ENCODE measurements at regions not wholly inside any gene's neighbourhood (a gene's known extent, or its start where the extent isn't known, plus 50 kb on each side); places are given as distances from the start of the nearest gene placed in this dataset.

DNA sequence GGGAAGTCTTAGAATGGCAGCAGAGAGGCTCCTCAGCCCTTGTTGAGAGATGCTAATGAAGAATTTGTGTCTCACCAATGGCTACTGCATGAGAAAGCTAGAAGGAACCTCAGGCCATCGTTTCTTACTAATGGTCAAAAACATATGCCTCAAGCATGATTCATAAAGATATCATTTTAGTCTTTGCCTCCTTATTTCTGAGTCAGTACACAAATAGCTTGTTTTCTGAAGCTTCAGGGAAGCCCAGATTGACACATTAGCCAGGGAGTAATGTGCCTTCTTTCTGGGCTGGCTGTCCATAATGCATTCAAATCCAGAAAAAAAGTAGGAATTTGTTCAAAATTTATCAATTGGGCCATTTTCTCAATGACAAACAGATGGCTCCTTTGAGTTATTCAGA is 169.4 kb upstream of the ZBED5 start:
- H3K4me1 Mint-ChIP-seq, result 0 out of 2 replicates have a peak, but pooled peaks cover 2% of the 10 kb centered on the region
- TF ChIP-seq, protein P1, sequence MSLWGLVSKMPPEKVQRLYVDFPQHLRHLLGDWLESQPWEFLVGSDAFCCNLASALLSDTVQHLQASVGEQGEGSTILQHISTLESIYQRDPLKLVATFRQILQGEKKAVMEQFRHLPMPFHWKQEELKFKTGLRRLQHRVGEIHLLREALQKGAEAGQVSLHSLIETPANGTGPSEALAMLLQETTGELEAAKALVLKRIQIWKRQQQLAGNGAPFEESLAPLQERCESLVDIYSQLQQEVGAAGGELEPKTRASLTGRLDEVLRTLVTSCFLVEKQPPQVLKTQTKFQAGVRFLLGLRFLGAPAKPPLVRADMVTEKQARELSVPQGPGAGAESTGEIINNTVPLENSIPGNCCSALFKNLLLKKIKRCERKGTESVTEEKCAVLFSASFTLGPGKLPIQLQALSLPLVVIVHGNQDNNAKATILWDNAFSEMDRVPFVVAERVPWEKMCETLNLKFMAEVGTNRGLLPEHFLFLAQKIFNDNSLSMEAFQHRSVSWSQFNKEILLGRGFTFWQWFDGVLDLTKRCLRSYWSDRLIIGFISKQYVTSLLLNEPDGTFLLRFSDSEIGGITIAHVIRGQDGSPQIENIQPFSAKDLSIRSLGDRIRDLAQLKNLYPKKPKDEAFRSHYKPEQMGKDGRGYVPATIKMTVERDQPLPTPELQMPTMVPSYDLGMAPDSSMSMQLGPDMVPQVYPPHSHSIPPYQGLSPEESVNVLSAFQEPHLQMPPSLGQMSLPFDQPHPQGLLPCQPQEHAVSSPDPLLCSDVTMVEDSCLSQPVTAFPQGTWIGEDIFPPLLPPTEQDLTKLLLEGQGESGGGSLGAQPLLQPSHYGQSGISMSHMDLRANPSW (CRISPR knock-in tag; conservative IDR thresholded peaks at IDR 0.05; ENCODE audit: low read depth), result no peak
- TF ChIP-seq TEAD1 (CRISPR knock-in tag; IDR thresholded peaks at IDR 0.05) (no peak), MYBL2 (CRISPR knock-in tag; IDR thresholded peaks at IDR 0.05) (no peak)
- no peak overlapping the region for H3K4me3 Mint-ChIP-seq
- H3K9me3 Mint-ChIP-seq, result peaks cover 5% of the 10 kb centered on the region; the same call in 1 of the 2 replicates
- no peak overlapping the region for H3K27ac Mint-ChIP-seq
- ChIA-PET CTCF (interaction anchor here (1.0 to 2.9 kb wide), 35 partner anchors 9 to 760 kb away, joined by 3 to 98 read pairs (median 8); no protein-coding TSS in a partner anchor), POLR2A (interaction anchor here (1.1 kb wide), 1 partner anchor 169 kb away, joined by 3 read pairs; no protein-coding TSS in a partner anchor)
- no peaks in the 10 kb centered on the region; the same call in 1 of the 2 replicates for H3K27me3 Mint-ChIP-seq (ENCODE audit: low read depth)
- DNase-seq (ENCODE audit: low spot score) (no peak), ATAC-seq (no peak)
- H3K36me3 Mint-ChIP-seq, result no peaks in the 10 kb centered on the region

DNA sequence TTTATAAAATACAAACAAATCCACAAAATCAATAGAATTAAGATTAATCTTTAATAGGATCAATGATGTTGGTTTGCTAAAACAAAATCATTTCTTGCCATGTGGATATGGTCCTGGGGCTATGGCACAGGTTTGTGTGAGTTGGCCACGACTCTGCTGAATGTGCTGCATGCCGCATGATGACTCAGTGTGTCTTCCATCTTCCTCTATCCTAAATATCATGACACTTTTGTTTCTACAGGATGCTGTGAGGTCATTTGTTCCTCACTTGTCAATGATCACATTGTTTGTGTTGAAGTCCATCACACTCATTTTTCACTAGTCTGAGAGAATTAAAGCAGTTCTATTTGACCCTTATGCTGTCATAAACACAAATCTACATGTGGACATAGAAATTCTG is 167.2 kb upstream of the ZBED5 start:
- H3K4me1 Mint-ChIP-seq, result peaks cover 12% of the 10 kb centered on the region
- H3K27me3 Mint-ChIP-seq (ENCODE audit: low read depth), result no peaks in the 10 kb centered on the region; the same call in 1 of the 2 replicates
- H3K4me3 Mint-ChIP-seq, result no peak overlapping the region
- no peak for ATAC-seq
- H3K27ac Mint-ChIP-seq, result no peak overlapping the region
- POLR2A ChIA-PET, result no interaction called here
- CTCF ChIA-PET, result interaction anchor here (0.6 to 7.2 kb wide), 2 partner anchors 90 to 121 kb away, joined by 4 to 150 read pairs; no protein-coding TSS in a partner anchor
- H3K9me3 Mint-ChIP-seq, result peaks cover 5% of the 10 kb centered on the region; the same call in 1 of the 2 replicates
- no peak for DNase-seq (ENCODE audit: low spot score)
- TF ChIP-seq SP1 (CRISPR knock-in tag; conservative IDR thresholded peaks at IDR 0.05), result no peak
- TF ChIP-seq ZNF138 (CRISPR knock-in tag; conservative IDR thresholded peaks at IDR 0.05), result no peak
- no peak for TF ChIP-seq IRF2 (CRISPR knock-in tag; IDR thresholded peaks at IDR 0.05; ENCODE audit: borderline replicate concordance, low read depth)
- TF ChIP-seq NR1H2 (CRISPR knock-in tag; IDR thresholded peaks at IDR 0.05), result no peak
- no peak for TF ChIP-seq ETV6 (CRISPR knock-in tag; IDR thresholded peaks at IDR 0.05)
- no peak for TF ChIP-seq SMAD4 (CRISPR knock-in tag; IDR thresholded peaks at IDR 0.05)
- TF ChIP-seq ZNF396 (CRISPR knock-in tag; IDR thresholded peaks at IDR 0.05; ENCODE audit: borderline replicate concordance), result no peak
- no peaks in the 10 kb centered on the region for H3K36me3 Mint-ChIP-seq

DNA sequence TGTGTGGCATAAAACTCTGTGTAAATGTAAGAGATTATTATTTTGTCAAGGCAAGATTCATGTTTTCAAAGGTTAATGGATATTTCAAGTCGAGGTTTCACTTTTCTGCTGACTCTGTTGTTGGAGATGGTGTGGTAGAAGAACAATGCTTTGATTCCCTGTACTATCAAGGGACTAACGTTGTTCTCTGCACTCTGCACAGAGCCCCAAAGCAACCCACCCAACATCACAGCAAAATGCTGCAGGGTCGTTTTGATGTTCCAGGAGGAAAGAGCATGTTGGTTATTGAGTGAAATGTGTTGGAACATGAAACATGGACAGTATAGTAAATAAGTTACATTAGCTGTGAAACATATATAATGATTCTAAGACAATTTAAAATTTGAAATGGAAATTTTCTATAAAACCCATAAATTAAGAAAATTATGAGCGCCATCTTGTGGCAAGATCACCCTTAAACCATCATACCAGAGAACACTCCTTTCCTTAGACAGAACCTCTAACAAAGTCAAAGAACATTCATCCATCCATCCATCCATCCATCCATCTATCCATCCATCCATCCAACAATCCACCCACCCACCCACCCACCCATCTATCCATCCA is 164.4 kb upstream of the ZBED5 start:
- ChIA-PET CTCF (interaction anchor here (1.6 to 7.2 kb wide), 4 partner anchors 85 to 252 kb away, joined by 6 to 150 read pairs (median 16); no protein-coding TSS in a partner anchor), POLR2A (interaction anchor here (1.6 kb wide), 1 partner anchor 89 kb away, joined by 7 read pairs; no protein-coding TSS in a partner anchor)
- H3K9me3 Mint-ChIP-seq, result no peaks in the 10 kb centered on the region
- peak; percentile 47; the same call in 1 of the 2 replicates for ATAC-seq
- H3K27ac Mint-ChIP-seq, result no peak overlapping the region
- no peaks in the 10 kb centered on the region for H3K36me3 Mint-ChIP-seq
- H3K4me3 Mint-ChIP-seq, result no peak overlapping the region
- no peak for DNase-seq (ENCODE audit: low spot score)
- H3K4me1 Mint-ChIP-seq, result peaks cover 12% of the 10 kb centered on the region
- H3K27me3 Mint-ChIP-seq (ENCODE audit: low read depth), result no peaks in the 10 kb centered on the region
- TF ChIP-seq, protein P2, sequence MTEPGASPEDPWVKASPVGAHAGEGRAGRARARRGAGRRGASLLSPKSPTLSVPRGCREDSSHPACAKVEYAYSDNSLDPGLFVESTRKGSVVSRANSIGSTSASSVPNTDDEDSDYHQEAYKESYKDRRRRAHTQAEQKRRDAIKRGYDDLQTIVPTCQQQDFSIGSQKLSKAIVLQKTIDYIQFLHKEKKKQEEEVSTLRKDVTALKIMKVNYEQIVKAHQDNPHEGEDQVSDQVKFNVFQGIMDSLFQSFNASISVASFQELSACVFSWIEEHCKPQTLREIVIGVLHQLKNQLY (CRISPR knock-in tag; IDR thresholded peaks at IDR 0.05), result no peak
- TF ChIP-seq SMAD3 (CRISPR knock-in tag; IDR thresholded peaks at IDR 0.05; ENCODE audit: borderline replicate concordance) (no peak), ZNF121 (CRISPR knock-in tag; IDR thresholded peaks at IDR 0.05) (no peak), PRRX2 (CRISPR knock-in tag; IDR thresholded peaks at IDR 0.05) (no peak), NR3C1 (CRISPR knock-in tag; conservative IDR thresholded peaks at IDR 0.05; ENCODE audit: low read depth) (no peak), FOXP1 (CRISPR knock-in tag; IDR thresholded peaks at IDR 0.05; ENCODE audit: borderline replicate concordance) (no peak), RORB (CRISPR knock-in tag; IDR thresholded peaks at IDR 0.05) (no peak), KAT7 (CRISPR knock-in tag; IDR thresholded peaks at IDR 0.05; ENCODE audit: borderline replicate concordance) (no peak), ETV6 (CRISPR knock-in tag; IDR thresholded peaks at IDR 0.05) (no peak), ELF4 (CRISPR knock-in tag; IDR thresholded peaks at IDR 0.05; ENCODE audit: low read depth) (no peak), TEAD4 (CRISPR knock-in tag; IDR thresholded peaks at IDR 0.05) (no peak), JUN (CRISPR knock-in tag; IDR thresholded peaks at IDR 0.05) (no peak)
- TF ChIP-seq, protein P3, sequence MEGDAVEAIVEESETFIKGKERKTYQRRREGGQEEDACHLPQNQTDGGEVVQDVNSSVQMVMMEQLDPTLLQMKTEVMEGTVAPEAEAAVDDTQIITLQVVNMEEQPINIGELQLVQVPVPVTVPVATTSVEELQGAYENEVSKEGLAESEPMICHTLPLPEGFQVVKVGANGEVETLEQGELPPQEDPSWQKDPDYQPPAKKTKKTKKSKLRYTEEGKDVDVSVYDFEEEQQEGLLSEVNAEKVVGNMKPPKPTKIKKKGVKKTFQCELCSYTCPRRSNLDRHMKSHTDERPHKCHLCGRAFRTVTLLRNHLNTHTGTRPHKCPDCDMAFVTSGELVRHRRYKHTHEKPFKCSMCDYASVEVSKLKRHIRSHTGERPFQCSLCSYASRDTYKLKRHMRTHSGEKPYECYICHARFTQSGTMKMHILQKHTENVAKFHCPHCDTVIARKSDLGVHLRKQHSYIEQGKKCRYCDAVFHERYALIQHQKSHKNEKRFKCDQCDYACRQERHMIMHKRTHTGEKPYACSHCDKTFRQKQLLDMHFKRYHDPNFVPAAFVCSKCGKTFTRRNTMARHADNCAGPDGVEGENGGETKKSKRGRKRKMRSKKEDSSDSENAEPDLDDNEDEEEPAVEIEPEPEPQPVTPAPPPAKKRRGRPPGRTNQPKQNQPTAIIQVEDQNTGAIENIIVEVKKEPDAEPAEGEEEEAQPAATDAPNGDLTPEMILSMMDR (IDR thresholded peaks at IDR 0.05), result no peak
- TF ChIP-seq, protein P4, sequence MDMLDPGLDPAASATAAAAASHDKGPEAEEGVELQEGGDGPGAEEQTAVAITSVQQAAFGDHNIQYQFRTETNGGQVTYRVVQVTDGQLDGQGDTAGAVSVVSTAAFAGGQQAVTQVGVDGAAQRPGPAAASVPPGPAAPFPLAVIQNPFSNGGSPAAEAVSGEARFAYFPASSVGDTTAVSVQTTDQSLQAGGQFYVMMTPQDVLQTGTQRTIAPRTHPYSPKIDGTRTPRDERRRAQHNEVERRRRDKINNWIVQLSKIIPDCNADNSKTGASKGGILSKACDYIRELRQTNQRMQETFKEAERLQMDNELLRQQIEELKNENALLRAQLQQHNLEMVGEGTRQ (CRISPR knock-in tag; IDR thresholded peaks at IDR 0.05), result no peak
- TF ChIP-seq, protein P5, sequence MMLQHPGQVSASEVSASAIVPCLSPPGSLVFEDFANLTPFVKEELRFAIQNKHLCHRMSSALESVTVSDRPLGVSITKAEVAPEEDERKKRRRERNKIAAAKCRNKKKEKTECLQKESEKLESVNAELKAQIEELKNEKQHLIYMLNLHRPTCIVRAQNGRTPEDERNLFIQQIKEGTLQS (CRISPR knock-in tag; conservative IDR thresholded peaks at IDR 0.05), result no peak
- TF ChIP-seq, protein P6, sequence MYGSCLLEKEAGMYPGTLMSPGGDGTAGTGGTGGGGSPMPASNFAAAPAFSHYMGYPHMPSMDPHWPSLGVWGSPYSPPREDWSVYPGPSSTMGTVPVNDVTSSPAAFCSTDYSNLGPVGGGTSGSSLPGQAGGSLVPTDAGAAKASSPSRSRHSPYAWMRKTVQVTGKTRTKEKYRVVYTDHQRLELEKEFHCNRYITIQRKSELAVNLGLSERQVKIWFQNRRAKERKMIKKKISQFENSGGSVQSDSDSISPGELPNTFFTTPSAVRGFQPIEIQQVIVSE (CRISPR knock-in tag; IDR thresholded peaks at IDR 0.05; ENCODE audit: borderline replicate concordance), result no peak
- TF ChIP-seq, protein P7, sequence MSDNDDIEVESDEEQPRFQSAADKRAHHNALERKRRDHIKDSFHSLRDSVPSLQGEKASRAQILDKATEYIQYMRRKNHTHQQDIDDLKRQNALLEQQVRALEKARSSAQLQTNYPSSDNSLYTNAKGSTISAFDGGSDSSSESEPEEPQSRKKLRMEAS (CRISPR knock-in tag; IDR thresholded peaks at IDR 0.05), result no peak
